ENCODE measurements at regions not wholly inside any gene's neighbourhood (a gene's known extent, or its start where the extent isn't known, plus 50 kb on each side); places are given as distances from the start of the nearest gene placed in this dataset.

- no peak for TF ChIP-seq GATA2 (IDR thresholded peaks at IDR 0.05; ENCODE audit: low read depth, low read length)
- TF ChIP-seq GATA3 (IDR thresholded peaks at IDR 0.05; ENCODE audit: low read depth, low read length): no peak
These were observed 879.4 kb downstream of the BCL11A start for GRCh38 chr2:59674100-59674499.
